RKO (cell line): ENCODE measurements at regions not wholly inside any gene's neighbourhood (a gene's known extent, or its start where the extent isn't known, plus 50 kb on each side); places are given as distances from the start of the nearest gene placed in this dataset.

Source experiments
- DNase-seq: peaks from one replicate; pipeline ENCODE4 v3.0.0-alpha.2; 2016; ENCODE audit warnings: low spot score

DNA sequence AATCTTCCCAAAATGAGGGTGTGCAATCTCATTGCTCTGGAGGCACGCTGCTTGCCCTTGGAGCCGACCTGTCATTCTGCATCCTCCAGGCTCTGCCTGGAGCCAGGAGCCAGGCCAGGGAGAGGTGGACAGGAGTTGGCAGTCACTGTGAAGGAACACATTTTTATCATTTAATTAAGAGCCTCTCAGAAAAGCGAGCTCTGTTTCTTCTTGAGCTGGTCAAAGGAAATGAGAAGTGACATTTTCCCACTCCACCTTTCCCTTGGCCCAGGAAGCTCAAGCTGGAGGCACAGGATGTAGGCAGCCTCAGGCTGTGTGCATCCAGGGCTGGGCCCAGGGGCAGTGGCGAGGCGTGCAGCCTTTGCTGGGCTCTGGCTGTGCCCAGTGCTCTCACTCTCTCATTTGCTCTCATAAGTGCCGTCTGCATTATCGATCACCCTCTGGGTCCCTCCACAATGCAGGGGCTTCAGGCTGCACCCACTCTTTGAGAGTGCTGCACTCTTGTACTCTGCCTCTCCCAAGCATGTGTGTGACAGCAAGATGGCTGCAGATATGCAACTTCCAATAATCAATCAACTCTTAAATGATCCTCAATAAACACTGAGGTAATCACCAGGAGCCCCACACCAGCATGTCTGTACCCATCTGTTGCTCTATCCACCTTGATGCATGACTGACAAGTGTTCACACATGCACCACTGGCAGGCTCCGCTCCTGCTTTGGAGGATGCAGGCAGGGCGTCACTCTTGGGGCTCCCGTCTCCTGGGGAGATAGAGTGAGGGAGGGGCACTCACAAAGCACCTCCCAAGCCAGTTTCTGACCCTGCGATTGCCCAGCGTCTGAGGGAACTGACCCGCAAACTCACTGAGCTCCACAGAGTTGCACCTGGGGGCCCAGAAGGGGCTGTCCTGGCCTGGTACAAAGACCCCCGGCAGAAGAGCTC is 171.4 kb downstream of the ZNF248 start:
- no peak for DNase-seq

DNA sequence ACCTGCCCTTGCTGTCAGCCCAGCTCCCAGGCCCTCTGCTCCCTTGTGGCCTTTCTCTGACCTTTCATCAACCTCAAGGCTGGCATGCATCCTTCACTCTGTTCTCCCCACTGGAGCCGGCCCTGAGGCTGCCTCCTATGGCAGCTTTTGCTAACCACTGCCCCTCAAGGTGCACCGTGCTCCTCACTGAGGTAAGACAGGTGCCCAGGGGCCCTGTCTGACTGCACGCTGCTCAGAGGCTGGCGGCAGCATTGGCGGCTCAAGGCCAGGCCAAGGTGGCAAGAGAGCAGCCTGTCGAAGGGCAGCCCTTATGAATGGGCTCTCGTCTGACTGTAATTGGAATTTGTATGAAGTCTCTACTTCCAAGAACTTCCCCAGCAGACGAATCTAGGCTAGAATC is 172.6 kb downstream of the ZNF248 start:
- no peak for DNase-seq

DNA sequence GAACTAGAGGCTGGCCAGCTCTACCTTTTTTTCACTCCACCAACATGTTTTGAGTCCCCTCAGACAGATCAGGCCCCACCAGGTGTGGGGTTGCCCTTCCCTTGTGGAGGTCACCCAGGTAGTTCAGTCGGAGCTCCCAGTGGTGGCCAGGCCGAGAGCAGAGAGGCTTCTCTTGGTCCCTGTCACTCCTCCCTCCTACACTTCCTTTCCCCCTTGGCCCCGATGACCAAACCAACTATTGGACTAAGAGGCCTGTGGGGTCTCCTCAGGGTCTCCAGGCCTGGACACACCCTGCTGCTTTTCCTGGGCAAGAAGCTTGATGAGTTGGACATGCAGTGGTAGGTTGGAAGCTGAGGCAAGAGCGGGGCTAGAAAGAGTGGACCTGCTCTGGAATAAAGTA is 174.8 kb downstream of the ZNF248 start:
- no peak for DNase-seq

DNA sequence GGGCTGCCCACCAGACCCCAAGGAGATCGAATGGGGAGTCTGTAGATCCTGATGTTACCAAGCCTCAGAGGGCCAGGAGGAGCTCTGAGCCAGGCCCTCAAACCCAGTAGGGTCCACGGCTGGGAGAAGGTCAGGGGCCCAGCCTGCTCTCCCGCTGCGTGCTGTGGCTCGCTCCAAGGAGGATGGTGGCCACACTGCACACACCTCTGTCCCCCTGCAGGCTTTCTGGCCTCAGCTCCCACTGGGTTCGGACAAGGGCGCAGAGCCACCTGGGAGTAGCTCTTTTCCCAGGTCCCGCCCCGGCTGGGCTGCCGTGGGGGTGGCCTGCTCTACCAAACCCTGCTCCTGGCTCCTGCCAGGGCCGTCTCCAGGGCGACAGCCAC is 175.8 kb downstream of the ZNF248 start:
- no peak for DNase-seq

DNA sequence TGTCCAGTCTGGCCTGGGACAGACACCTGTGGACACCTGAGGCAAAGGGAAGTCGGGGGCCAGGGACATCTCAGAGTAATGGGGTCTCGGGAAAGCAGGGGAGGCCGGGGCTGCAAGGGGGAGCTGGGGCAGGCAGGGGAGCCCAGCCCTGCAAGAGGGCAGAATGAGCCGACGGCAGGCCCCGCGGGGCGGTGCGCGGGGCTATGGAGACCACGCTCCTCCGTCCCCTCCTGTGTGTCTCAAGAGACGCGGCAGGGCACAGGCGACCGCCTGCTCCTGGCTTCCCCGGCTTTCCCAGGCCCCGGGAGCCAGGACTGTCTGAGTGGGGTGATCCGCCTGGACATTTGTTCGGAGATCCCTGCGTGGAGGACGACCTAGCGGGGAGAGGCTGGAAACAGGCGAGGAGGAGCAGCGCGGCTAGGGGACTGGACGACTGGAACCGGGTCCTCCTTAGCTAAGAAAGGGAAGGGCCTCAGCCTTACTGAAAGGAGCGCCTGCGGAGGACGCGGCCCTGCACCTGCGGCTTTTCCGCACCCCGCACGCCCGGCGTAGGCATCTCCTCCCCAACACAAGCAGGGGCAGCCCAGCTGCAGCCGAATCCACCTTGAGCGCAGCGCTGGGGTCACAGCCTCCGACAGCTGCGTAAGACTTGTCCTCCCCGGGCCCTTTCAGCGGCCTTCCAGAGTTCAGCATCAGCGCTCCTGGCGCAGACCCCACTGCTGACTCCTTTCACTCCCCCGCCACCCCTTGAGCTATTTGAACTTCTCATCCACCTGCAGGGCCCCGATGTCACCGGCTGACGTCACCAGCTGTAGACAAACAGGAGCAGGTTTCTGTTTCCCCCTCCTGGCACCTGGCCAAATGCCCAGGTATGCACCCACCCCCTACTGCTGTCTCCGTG is 176.4 kb downstream of the ZNF248 start:
- DNase-seq: no peak

DNA sequence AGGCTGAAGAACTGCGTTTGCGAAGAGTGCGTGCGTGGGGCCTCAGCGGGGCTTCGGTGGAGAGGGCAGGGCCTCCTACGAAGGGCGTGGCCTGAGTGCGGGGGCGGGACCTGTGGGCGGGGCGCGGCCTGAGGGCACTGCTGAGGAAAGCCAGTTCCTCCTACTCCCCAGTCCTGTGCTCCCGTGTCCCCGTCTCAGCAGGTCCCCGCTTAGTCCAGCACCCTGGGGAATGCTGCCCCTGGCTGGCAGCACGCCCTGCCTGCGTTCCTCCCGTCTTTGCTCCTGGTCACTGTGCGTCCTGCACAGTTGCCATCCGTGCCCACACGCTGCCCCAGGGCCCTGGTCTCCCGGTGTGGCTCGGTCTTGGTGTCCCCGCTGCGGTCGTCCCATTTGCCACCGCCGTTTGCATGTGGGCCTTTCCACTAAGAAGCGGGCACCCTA is 177.1 kb downstream of the ZNF248 start:
- DNase-seq: no peak

DNA sequence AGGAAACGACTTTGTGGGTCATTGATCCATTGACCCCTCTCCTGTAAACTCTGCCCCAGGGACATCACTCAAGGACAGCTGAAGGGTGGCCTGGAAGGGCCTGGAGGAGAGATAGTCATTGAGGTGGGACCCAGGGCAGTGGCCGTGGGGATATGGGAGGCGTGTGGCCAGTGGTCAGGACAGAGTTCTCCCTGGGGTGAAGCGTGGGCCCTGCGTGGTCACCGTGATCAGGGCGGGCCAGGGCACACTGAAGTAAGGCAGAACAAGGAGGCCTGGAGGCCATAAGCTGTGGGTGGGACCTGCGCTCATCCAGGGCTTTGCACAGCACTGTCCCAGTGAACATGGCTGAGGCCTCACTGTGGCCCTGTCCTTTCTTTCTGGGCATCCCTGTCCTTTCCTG is 177.9 kb downstream of the ZNF248 start:
- no peak for DNase-seq

DNA sequence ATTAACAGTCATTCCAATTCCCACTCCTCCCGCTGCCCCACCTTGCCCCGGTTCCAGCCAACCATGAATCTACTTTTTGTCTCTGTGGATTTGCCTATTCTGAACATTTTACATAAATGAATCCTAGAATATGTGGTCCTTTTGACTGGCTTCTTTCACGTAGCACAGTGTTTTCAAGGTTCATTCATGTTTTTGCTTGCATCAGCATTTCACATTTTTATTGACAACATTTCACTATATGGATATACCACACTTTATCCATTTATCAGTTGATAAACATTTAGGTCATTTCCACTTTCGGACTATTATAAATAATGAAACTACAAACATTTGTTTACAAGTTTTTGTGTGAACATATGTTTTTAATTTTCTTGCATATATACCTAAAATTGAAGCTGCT is 182.0 kb downstream of the ZNF248 start:
- no peak for DNase-seq

DNA sequence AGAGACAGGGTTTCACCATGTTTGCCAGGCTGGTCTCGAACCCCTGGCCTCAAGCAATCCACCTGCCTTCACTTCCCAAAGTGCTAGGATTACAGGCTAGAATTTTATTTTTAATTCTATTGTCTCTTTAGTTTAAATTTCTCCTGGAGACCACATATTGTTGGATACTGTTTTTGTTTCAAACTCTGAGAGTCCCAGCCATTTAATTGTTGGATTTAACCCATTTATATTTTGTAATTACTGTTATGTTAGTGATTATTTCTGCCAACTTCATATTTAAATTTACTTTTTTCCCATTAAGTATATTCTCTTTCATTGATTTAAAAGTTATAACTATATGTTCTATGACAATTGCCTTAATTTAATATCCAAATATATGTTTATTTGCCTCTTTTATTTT is 185.6 kb downstream of the ZNF248 start:
- DNase-seq: no peak

DNA sequence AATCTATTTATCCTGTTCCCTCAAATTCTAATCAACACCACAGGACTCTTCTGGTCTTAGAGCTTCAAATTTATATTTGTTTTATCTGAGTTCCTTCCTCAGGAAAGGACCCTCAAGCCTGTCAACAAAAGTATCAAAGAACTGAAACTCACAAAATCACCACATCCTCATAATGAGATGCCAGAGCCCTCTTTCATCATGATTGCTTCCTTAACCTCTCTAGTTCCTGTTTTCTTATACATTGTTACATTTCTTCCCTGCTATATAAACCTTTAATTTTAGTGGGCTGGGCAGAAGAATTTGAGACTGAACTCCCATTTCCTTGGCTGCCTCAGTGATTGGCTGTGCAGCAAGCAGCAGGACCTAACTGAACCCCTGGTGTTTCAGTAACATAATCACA is 189.7 kb downstream of the ZNF248 start:
- DNase-seq: no peak

DNA sequence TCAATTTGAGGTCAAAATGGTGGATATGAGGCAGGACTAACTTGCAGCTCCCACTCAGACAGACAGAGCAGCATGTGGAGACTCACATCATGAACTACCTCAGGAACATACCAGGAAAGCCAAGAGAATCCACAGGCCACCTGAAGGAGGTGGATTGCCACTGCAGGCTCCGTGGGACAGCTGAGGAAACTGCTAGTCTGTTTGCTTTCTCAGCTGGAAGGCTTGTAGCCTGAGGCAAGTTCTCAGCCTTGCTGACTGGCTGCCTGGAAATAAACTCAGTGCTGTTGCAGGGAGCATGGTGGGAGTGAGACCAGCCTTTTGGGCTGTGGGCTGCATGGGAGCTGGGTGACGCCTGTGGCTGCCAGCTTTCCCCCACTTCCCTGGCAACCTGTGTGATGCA is 202.9 kb downstream of the ZNF248 start:
- no peak for DNase-seq

DNA sequence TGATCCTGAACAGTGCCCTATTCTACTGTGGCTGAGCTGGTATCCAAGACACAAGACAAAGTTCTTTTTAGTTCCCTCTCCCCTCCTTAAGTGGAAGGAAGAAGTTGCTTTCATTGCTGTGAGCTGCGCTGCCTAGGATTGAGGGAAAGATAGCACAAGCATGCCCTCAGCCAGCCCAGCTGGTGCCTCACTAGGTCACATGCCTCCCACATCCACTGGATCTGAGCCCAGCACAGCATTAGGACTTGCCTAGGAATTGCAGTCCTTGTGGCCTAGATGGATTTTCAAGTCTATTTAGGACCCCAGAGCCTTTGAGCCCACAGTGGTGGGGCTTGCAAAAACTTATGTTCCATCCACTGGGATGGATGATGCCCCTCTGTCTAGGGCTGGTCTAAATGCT is 214.2 kb downstream of the ZNF248 start:
- DNase-seq: no peak

DNA sequence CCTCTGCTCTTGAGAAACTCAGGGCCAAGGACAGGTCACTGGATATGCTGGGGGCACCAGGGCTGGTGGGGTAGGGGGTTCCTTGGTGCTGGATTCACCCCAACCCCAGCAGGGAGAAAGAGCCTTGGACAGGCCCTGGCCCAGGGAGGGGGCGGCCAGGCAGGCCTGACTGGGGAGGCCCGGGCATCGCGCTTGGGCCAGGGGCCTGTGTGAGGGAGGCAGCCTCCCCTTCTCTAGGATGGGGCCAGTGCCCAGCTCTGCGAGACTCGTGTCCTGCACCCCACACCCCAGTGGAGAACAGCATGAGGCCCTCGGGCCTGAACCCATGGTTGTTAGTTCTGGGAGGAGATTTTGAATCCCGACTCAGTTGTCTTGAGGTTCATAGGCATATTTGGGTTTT is 217.1 kb downstream of the ZNF248 start:
- DNase-seq: no peak

DNA sequence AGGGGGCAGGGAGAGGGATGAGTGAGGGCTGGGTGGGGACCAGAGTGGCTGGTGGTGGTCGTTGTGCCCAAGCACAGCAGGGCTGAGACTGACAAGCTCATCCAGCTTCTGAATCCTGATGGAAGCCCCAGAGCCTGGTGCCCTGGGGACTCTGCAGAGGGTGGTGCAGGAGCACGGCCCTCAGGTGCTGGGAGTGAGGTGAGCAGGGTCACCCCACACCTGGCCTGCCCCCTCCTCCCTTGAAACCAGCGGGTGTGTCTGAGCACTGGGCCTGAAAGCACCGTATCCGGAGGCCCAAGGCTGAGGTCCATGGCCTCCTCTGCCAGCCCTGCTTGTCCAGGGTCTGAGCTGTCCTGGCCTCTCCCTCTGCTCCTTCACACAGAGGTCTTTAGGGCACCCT is 218.2 kb downstream of the ZNF248 start:
- DNase-seq: no peak

DNA sequence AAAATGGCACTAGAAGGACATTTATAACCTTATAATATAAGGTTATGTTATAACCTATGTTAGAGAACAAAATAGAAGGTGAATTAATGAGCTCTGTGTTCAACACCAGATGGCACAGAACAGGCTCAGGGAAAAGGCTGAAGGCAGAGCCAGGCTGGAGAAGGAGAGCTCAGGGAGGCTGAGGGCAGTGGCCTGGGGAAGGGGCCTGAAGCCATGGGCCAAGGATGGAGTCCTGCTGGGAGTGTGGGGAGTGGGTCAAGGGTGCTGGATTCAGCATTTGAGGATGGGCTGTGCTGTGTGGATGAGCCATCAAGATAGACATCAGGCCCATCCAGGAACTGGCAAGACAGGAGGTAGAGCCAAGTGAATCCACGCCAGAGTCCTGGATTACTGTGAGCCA is 218.8 kb downstream of the ZNF248 start:
- no peak for DNase-seq

DNA sequence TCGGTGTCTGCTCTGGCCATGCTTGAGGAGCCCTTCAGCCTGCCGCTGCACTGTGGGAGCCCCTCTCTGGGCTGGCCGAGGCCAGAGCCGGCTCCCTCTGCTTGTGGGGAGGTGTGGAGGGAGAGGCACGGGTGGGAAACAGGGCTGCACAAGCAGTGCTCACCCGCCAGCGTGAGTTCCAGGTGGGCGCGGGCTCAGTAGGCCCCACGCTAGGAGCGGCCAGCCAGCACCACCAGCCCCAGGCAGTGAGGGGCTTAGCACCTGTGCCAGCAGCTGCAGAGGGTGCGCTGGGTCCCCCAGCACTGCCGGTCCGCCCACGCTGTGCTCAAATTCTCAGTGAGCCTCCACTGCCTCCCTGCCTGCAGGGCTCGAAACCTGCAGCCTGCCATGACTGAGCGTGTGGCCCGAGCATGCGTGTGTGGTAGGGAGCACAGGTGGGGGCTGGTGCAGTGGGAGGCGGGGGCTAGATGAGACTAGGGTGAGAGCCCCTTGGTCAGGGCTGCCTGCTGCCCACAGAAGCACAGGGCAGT is 223.0 kb downstream of the ZNF248 start:
- DNase-seq: no peak

DNA sequence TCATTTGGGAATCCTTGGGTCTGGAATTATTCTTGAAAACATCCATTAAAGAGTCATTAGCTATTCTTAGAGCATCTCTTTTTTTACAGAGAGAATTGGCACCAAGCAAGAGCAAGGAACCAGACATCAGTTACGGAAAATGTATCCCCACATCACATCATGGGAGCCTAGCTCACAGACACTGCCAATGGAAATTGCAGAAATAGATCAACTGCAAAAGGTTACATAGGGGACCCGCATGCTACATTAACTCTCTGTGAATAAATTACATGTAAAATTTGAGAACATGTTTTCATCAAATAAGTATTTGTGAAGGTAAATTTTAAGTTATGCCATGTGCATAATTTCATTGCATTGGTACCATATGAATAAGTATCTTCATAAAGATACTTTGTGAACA is 224.8 kb downstream of the ZNF248 start:
- DNase-seq: no peak

DNA sequence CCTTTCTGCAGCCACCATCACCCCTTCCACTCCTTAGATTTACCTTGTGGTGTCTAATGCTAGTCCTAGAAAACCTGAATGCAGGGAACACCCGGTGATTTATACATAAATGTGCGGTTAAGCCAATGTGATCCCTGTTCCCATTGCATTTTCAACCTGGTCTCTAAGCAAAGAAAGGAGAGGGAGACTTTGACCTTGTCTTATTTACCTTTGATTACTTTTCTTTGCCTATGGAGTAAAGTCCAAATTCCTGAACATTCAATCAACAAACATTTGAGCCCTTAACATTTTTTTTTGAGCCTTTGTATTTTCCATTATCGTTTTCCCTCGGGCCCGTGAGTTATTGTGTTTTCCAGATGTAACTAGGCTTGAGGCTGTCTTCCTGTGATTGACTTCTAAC is 233.9 kb downstream of the ZNF248 start:
- DNase-seq: no peak

DNA sequence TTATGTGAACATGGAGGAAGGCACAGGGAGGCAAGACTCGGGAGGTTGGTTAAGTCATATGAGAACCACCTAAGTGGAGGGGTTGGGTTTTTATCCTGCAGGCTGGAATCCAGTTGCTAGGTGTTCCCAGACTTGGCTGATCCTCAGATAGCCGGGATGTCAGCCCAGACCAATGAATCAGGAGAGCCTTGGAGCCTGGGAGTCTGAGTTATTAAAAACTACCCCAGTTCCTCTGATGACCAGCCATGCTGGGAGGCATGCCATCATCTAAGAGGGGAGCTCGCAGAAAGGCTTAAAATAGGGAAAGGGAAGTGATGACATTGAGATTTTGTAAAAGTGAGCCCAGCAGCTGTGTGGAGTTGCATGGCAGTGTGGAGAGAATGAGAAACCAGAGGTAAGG is 238.1 kb downstream of the ZNF248 start:
- DNase-seq: no peak

DNA sequence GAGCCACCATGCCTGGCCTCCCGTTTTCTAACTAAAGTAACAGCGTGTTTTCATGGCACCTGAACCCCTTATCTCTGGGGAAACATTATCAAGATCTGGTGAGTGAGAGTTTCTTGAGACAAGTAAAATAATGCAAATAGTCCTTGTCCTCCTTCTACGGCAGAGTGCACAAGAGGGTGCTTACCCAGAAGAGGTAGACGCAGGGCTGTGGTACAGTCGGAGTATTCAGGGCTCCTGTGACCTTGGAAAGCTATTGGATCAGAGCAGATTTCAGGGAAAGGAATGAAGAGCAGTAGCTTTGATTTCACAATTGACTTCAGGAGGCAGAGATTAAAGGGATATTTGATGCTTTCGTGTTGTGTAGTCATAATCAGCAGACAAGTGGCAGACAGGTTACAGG is 269.1 kb downstream of the ZNF248 start:
- no peak for DNase-seq

DNA sequence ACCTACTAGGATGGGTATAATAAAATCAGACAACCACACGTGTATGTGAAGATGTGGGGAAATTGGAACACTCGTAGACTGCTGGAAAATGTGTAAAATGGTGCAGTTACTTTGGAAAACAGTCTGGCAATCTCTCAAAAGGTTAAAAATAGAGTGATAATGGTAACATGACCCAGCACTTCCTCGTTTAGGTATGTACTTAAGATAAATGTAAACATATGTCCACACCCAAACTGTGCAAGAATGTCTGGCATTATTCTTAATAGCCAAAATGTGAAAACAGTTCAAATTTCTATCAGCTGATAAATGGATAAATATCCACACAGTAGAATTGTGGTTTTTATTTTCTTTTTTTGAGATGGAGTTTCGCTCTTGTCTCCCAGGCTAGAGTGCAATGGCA is 272.8 kb downstream of the ZNF248 start:
- DNase-seq: no peak

DNA sequence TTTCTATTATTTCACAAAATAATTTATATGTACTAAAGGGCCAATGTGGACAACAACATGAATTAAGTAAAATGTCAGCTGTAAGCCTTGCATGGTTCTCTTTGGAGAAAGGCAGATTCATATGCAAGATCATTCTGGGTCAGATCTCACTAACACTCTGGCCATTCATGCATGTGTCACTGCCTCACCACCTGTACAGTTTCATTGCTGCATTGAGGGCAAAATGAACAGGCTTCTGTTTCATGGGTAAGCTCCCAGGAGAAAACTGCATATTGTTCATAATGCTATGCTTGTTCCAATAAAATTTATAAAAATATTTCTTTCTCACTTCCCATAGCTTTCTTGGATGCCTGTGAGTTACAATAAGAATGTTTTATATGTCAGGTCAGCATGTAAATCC is 275.2 kb downstream of the ZNF248 start:
- DNase-seq: no peak

DNA sequence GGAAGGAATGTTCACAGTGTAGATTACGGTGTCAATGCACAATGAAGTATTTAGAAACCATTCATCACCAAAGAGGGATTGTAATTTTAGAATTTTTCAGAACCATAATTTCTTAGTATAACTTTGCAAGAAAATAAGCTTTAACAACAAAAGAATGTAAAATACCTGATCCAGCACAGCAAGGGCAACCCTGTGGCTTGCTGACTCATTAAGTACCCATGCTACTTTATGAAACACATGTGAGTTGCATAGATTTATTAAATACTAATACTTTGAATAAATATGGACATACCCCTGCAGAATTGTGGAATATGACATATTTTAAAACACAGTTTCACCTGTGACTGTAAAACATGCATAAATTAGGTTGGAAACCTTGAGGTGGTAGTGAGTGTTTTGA is 281.3 kb downstream of the ZNF248 start:
- no peak for DNase-seq
